ENCODE measurements at regions not wholly inside any gene's neighbourhood (a gene's known extent, or its start where the extent isn't known, plus 50 kb on each side); places are given as distances from the start of the nearest gene placed in this dataset.

DNA sequence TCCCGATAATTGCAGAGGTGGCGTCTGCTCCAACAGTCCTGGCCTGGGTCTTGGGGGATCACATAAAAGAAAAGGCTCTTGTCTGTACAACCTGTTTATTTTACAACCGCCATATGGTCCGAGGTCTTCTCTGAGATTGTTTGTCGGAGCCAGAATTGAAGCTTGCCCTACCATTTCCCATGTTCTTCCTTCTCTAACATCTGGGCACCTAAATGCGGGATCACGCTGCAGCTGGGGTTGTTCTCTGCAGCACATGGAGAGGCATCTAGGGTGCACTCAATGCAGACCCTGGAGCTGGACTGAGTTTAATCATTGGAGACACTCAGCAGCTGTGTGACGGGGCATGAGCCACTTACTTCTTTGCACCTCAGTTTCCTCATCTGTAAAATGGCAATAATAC is 107.7 kb downstream of the ACKR3 start:
- TF ChIP-seq, protein P1, sequence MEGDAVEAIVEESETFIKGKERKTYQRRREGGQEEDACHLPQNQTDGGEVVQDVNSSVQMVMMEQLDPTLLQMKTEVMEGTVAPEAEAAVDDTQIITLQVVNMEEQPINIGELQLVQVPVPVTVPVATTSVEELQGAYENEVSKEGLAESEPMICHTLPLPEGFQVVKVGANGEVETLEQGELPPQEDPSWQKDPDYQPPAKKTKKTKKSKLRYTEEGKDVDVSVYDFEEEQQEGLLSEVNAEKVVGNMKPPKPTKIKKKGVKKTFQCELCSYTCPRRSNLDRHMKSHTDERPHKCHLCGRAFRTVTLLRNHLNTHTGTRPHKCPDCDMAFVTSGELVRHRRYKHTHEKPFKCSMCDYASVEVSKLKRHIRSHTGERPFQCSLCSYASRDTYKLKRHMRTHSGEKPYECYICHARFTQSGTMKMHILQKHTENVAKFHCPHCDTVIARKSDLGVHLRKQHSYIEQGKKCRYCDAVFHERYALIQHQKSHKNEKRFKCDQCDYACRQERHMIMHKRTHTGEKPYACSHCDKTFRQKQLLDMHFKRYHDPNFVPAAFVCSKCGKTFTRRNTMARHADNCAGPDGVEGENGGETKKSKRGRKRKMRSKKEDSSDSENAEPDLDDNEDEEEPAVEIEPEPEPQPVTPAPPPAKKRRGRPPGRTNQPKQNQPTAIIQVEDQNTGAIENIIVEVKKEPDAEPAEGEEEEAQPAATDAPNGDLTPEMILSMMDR (IDR thresholded peaks at IDR 0.05; ENCODE audit: poor library complexity) = no peak
- TF ChIP-seq EZH2 (IDR thresholded peaks at IDR 0.05; ENCODE audit: borderline replicate concordance) (no peak), EZH2phosphoT487 (IDR thresholded peaks at IDR 0.05; ENCODE audit: low read depth, severe bottlenecking, unreplicated experiment) (no peak)
